ENCODE measurements at regions not wholly inside any gene's neighbourhood (a gene's known extent, or its start where the extent isn't known, plus 50 kb on each side); places are given as distances from the start of the nearest gene placed in this dataset.

GRCh38 chr13:97577026-97577425, 143.1 kb downstream of the RAP2A start:
- no peak overlapping the region for H3K4me3 ChIP-seq (ENCODE audit: low read depth, low read length)
- in situ Hi-C loops (cut with HindIII; ENCODE audit: low sequenced_read_pairs), result no loop called here
- no peak for DNase-seq (ENCODE audit: low read depth, low spot score)
- TF ChIP-seq, protein P1, sequence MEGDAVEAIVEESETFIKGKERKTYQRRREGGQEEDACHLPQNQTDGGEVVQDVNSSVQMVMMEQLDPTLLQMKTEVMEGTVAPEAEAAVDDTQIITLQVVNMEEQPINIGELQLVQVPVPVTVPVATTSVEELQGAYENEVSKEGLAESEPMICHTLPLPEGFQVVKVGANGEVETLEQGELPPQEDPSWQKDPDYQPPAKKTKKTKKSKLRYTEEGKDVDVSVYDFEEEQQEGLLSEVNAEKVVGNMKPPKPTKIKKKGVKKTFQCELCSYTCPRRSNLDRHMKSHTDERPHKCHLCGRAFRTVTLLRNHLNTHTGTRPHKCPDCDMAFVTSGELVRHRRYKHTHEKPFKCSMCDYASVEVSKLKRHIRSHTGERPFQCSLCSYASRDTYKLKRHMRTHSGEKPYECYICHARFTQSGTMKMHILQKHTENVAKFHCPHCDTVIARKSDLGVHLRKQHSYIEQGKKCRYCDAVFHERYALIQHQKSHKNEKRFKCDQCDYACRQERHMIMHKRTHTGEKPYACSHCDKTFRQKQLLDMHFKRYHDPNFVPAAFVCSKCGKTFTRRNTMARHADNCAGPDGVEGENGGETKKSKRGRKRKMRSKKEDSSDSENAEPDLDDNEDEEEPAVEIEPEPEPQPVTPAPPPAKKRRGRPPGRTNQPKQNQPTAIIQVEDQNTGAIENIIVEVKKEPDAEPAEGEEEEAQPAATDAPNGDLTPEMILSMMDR (IDR thresholded peaks at IDR 0.05; ENCODE audit: low read depth, low read length), result no peak

GRCh38 chr13:97582170-97582569, 148.2 kb downstream of the RAP2A start:
- DNase-seq (ENCODE audit: low read depth, low spot score), result no peak
- in situ Hi-C loops (cut with HindIII; ENCODE audit: low sequenced_read_pairs), result no loop called here
- no peak overlapping the region for H3K4me3 ChIP-seq (ENCODE audit: low read depth, low read length)
- TF ChIP-seq, protein P1 (IDR thresholded peaks at IDR 0.05; ENCODE audit: low read depth, low read length), result no peak

DNA sequence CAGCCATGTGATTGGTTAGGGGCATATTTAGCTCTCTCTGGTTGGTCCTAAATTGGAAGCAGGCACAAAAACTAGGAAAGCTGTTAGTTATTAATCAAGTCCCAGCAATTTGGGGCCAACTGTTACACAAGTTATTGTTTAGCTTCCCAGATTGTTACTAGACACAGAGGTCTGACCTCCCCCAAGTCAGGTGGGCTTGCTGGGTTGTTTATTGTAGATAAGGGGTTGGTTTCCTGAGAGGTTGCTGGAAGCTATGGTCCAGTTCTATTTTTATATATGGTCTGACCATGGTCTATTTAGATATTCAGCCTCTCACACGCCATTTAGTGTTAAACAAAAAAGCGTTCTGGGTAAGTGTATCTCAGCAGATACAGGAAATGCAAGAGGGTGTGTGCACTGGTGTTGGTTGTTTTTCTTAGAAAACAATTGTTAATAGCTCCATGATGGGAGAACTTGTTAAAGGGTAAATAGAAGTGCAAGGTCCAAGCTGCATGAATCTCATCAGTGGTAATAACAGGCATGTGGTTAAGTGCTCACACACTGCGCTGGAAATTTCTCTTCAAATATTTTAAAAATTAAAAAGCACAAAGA, 150.0 kb downstream of the RAP2A start:
- in situ Hi-C loops (cut with HindIII; ENCODE audit: low sequenced_read_pairs), result no loop called here

GRCh38 chr13:97586941-97587340, 153.0 kb downstream of the RAP2A start:
- no peak for DNase-seq (ENCODE audit: low read depth, low spot score)
- TF ChIP-seq, protein P1 (IDR thresholded peaks at IDR 0.05; ENCODE audit: low read depth, low read length), result no peak
- H3K4me3 ChIP-seq (ENCODE audit: low read depth, low read length), result no peak overlapping the region
- in situ Hi-C loops (cut with HindIII; ENCODE audit: low sequenced_read_pairs), result no loop called here

More for the DNA sequence above, 150.0 kb downstream of the RAP2A start:
- TF ChIP-seq, protein P1 (IDR thresholded peaks at IDR 0.05; ENCODE audit: low read depth, low read length), result no peak
- H3K4me3 ChIP-seq (ENCODE audit: low read depth, low read length), result no peak overlapping the region
- DNase-seq (ENCODE audit: low read depth, low spot score), result no peak

DNA sequence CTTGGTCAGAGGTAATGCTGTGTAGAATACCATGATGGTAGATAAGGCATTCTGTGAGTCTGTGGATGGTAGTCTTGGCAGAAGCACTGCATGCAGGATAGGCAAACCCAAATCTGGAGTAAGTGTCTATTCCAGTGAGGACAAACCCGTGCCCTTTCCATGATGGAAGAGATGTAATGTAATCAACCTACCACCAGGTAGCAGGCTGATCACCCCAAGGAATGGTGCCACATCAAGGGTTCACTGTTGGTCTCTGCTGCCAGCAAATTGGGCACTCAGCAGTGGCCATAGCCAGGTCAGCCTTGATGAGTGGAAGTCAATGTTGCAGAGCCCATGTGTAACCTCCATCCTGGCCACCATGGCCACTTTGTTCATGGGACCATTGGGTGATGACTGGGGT, 155.0 kb downstream of the RAP2A start:
- TF ChIP-seq, protein P1 (IDR thresholded peaks at IDR 0.05; ENCODE audit: low read depth, low read length), result no peak
- in situ Hi-C loops (cut with HindIII; ENCODE audit: low sequenced_read_pairs), result no loop called here
- no peak overlapping the region for H3K4me3 ChIP-seq (ENCODE audit: low read depth, low read length)
- DNase-seq (ENCODE audit: low read depth, low spot score), result no peak

DNA sequence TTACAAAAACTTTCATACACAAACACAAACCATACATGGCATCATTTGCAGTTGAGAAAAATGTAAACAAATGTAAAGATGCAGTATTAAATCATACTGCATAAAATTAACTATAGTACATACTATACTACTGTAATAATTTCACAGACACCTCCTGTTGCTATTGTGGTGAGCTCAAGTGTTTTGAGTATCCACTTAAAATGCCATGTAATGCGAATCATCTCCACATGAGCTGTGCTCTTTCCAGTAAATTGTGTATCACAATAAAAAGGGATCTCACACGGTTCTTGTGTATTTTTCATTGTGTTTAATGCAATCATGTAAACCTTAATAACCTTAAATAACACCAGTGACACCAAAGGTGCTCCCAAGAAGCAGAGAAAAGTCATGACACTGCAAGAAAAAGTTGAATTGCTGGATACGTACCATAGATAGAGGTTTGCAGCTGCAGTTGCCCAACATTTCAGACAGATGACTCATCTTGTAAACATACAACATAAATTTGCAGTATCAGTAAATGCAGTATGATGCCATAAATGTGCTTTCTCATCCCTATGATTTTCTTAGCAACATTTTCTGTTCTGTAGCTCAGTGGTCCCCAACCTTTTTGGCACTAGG, 166.6 kb downstream of the RAP2A start:
- TF ChIP-seq, protein P1 (IDR thresholded peaks at IDR 0.05; ENCODE audit: low read depth, low read length), result no peak
- peak; percentile 66 for DNase-seq (ENCODE audit: low read depth, low spot score)
- no peak overlapping the region for H3K4me3 ChIP-seq (ENCODE audit: low read depth, low read length)
- in situ Hi-C loops (cut with HindIII; ENCODE audit: low sequenced_read_pairs), result no loop called here

Data from astrocyte of the spinal cord (primary cell).